DMS114 treated with DMSO at 0.1 percent for 48 hours (cell line): ENCODE measurements at regions not wholly inside any gene's neighbourhood (a gene's known extent, or its start where the extent isn't known, plus 50 kb on each side); places are given as distances from the start of the nearest gene placed in this dataset.

ENCODE experiments used
- DNase-seq: peaks from one replicate; lab custom pipeline; 2025; ENCODE audit not compliant: unreplicated experiment; lab: John Stamatoyannopoulos, UW

- DNase-seq: no peak
Observed at GRCh38 chr5:21184581-21184980, 1196.6 kb upstream of the CDH18 start.

DNA sequence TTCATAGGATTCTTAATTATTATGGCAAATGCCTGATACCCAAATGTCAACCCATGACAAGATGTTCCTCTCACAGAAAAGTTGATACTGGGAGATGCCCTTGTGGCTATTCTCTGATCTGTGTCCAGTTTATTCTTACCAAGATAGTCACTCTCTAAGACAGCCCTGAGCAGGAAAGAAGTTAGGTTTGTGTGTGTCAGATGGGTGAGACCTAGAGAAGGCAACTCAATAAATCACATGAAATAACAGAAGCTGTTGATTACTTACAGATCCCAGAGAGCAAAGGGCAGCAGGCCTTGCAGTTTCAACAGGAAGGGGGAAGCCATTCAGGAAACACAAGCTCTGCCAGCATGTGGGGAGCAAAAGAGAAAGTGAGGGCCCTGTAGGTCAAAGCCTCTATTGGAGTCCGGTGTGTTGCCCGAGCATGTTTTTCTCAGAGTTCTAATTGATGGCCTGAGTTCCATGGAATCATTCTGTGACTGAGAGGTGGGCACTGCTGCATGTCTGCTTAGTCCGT, 1193.7 kb upstream of the CDH18 start:
- DNase-seq: no peak

- DNase-seq: no peak
Observed at GRCh38 chr5:21173526-21173925, 1185.5 kb upstream of the CDH18 start.

- DNase-seq: no peak
Observed at GRCh38 chr5:21173036-21173435, 1185.0 kb upstream of the CDH18 start.

- DNase-seq: no peak
Observed at GRCh38 chr5:21171038-21171437, 1183.0 kb upstream of the CDH18 start.

- DNase-seq: no peak
Observed at GRCh38 chr5:21168557-21168956, 1180.6 kb upstream of the CDH18 start.

GRCh38 chr5:21165344-21165743, 1177.3 kb upstream of the CDH18 start:
- no peak for DNase-seq

- no peak for DNase-seq
Observed at GRCh38 chr5:21164425-21164824, 1176.4 kb upstream of the CDH18 start.

- no peak for DNase-seq
Observed at GRCh38 chr5:21159510-21160059, 1171.6 kb upstream of the CDH18 start.

- DNase-seq: no peak
Observed at GRCh38 chr5:21154526-21154925, 1166.5 kb upstream of the CDH18 start.

DNA sequence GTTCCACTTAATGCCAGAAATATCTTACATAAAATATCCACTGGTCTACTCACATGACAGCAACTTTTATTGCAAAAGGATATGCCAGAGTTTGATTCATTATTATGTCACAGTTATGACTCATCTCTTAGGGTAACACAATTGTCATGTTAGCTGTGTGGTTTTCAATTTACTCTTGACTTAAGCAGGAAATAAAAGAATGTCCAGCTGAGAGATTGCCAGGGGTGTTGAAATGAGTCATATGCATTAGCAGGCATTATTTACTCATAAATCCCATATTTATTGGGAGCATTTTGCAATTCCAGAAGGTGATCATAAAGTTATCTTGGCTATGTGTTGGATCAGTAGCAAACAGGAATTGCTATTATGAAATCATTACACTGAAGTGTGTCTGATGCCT, 1164.6 kb upstream of the CDH18 start:
- no peak for DNase-seq

- DNase-seq: no peak
Observed at GRCh38 chr5:21145376-21145775, 1157.4 kb upstream of the CDH18 start.

GRCh38 chr5:21143686-21144085, 1155.7 kb upstream of the CDH18 start:
- no peak for DNase-seq

DNA sequence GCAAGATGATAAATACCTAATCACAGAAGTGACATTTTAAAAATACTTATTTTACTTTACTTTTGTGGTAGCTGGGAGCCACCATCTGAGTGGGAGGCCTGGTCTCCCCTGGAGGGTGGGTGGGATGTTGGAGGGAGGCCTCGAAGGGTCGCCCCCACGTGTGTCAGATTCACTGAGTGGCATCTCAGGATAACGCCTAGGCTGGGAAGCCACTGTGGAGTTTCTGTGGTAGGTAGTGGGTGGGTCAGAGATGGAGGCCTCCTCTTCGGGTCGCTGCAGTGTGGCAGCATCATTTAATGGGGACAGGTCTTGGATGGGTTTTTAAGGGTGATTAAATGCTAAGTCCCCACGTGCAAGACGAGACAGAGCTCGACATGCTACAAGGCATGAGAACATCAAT, 1154.8 kb upstream of the CDH18 start:
- DNase-seq: no peak

GRCh38 chr5:21140987-21141386, 1153.0 kb upstream of the CDH18 start:
- no peak for DNase-seq

- no peak for DNase-seq
Observed at GRCh38 chr5:21126236-21126635, 1138.2 kb upstream of the CDH18 start.

DNA sequence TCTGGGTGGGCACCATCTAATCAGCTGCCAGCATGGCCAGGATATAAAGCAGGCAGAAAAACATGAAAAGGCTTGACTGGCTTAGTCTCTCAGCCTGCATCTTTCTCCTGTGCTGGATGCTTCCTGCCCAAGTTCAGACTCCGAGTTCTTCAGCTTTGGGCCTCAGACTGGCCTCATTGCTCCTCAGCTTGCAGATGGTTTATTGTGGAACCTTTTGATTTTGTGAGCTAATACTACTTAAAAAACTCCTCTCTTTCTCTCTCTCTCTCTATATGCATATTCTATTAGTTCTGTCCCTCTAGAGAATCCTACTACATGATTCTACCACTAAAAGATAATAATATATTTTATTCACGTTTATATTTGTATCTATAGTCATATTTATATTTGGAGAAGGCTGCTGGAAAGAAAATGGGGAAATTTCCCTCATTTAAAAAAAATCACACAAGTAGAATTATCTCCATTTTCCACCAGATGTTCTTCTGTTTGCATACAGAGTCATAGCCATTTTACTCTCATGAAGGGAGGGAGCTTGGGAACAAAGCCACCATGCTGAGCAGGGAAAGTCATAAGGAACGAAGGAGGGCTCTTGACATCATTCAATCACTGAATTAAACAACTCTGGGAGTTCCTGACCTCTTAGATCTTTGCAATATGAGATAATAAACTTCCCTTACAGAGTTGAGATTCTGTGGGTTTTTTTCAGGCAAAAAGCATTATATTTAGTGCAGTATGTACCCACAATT, 1137.4 kb upstream of the CDH18 start:
- DNase-seq: no peak

DNA sequence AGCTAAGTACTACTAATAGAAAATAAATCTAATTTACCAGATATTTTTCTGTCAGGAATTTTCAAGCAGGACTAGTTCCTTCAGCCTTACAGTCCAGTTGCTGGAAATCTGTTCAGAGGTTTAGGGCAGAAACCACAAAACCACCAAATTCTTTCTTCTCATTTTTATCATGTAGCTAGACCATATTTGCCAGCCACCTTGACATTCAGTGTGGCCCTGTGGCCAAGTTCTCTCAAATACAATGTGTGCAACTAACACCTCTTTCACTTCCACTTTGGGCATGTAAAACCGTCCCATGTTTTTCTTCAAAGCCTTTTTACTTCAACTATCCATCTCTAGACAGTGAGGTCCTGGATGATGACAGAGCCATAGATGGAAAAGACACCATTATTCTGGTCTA, 1133.2 kb upstream of the CDH18 start:
- DNase-seq: no peak

DNA sequence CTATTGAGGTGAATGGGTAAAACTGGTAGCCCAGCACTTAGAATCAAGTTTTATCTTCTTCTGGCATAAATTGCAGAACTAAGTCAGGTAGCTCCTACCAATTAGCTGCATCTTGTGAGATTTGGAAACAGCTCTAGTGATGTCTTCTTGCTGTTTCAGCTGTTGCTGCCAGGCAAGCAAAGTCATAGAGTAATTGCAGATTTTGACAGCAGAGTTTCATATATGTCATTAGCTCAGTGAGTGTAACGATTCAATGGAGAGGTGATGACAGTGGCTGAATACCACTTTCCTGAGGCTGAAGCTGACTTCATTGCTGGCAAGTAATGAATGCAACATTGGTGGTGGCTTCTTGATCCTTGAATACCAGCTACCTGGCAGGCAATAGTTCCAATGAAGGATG, 1109.7 kb upstream of the CDH18 start:
- DNase-seq: no peak

- DNase-seq: no peak
Observed at GRCh38 chr5:21094619-21095018, 1106.6 kb upstream of the CDH18 start.

DNA sequence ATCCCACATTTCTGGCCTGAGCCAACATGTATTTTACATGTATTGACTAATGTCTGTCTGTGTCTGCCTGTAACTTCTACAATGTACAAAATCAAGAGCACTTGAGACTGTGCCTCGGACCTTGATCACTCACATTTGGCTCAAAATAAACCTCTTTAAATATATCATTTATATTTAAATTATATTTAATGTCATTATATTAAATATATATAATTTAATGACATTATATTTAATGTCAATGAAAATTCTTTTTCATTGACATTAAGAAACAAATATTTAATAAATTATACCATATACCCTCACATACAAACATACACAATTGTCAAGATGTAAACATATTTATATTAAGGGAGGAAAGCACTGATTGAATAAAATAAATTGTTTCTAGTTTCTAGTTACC, 1099.8 kb upstream of the CDH18 start:
- DNase-seq: no peak

- no peak for DNase-seq
Observed at GRCh38 chr5:21085791-21086190, 1097.8 kb upstream of the CDH18 start.

DNA sequence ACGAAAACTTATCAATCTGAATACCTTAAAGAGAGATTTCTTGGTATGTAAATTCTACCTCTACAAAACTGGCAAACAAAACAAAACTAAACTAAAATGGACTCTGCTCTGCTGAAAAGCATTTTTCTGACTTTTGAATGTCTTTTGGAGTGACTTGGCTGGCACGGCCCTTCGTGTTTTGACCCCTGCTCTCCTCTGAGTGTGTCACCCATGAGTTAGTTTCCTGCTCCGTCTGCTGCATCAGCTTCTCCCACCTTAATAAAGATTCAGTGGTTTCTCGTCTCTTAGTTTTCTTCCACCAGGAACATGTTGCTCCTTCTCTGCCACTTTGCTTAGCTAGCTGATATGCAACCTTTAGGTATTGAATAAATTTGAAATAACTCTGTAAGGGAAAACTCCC, 1084.0 kb upstream of the CDH18 start:
- no peak for DNase-seq
